Kidney (tissue), 13 donors: ENCODE measurements at regions not wholly inside any gene's neighbourhood (a gene's known extent, or its start where the extent isn't known, plus 50 kb on each side); places are given as distances from the start of the nearest gene placed in this dataset.

Experiments used
- DNase-seq, 5 donors: peaks; one replicate each; pipeline ENCODE4 v3.0.0-alpha.2; 2013 to 2020
- FAIRE-seq: peaks from 2 replicates; lab custom pipeline; 2012; peaks lifted over from hg19 to GRCh38; lab: Jason Lieb, UNC
- H3K27ac ChIP-seq, 2 donors: one replicate each; pipeline ENCODE4 v1.7.0; 2013; ENCODE audit warnings: low read depth in 2 of 2, low read length in 2 of 2, inconsistent platforms in 1 of 2
- H3K27me3 ChIP-seq: one replicate; pipeline ENCODE4 v1.7.1; 2013; ENCODE audit warnings: low read length, inconsistent platforms; ENCODE audit not compliant: control insufficient read depth, insufficient read depth
- H3K36me3 ChIP-seq, 3 donors: one replicate each; pipeline versions ENCODE4 v1.7.0 to v1.7.1; 2013; ENCODE audit warnings: low read length in 3 of 3, control low read depth in 1 of 3, inconsistent platforms in 1 of 3; ENCODE audit not compliant: insufficient read depth in 3 of 3, control insufficient read depth in 2 of 3
- H3K4me1 ChIP-seq, 3 donors: one replicate each; pipeline versions ENCODE4 v1.7.0 to v1.7.1; 2013; ENCODE audit warnings: low read length in 3 of 3, inconsistent platforms in 1 of 3, low read depth in 1 of 3; ENCODE audit not compliant: control insufficient read depth in 2 of 3, insufficient read depth in 2 of 3
- H3K4me3 ChIP-seq, 3 donors: one replicate each; pipeline versions ENCODE4 v1.7.0 to v1.8.1; 2013; ENCODE audit warnings: low read length in 3 of 3, control low read depth in 1 of 3, inconsistent platforms in 1 of 3
- H3K9ac ChIP-seq, 3 donors: one replicate each; pipeline versions ENCODE4 v1.7.0 to v1.7.1; 2013; ENCODE audit warnings: low read length in 3 of 3, control low read depth in 1 of 3, inconsistent platforms in 1 of 3
- H3K9me3 ChIP-seq, 3 donors: one replicate each; pipeline versions ENCODE4 v1.7.0 to v1.7.1; 2013; ENCODE audit warnings: low read length in 3 of 3, control low read depth in 1 of 3, inconsistent platforms in 1 of 3; ENCODE audit not compliant: control insufficient read depth in 2 of 3, insufficient read depth in 1 of 3
- intact Hi-C: fragments of 100-400 bp; cut with DNase I; formaldehyde crosslinking; loops from one replicate; pipeline ENCODE4 v1.11.1; 2022
- TF ChIP-seq, protein P1 (sequence below): IDR thresholded peaks from 3 replicates; pipeline ENCODE4 v1.5.1; 2012; ENCODE audit warnings: mild to moderate bottlenecking, moderate library complexity, borderline replicate concordance; ENCODE audit not compliant: insufficient read depth; ENCODE audit errors: extremely low read depth
- donor health status: control.
- donor health status: control.
- donor health status: control.
- donor health status: control.
- donor health status: control.
- donor health status: DM: yes; HTN: yes; CAD: no.
- donor health status: Normal renal cell carcinoma (clear cell type).

DNA sequence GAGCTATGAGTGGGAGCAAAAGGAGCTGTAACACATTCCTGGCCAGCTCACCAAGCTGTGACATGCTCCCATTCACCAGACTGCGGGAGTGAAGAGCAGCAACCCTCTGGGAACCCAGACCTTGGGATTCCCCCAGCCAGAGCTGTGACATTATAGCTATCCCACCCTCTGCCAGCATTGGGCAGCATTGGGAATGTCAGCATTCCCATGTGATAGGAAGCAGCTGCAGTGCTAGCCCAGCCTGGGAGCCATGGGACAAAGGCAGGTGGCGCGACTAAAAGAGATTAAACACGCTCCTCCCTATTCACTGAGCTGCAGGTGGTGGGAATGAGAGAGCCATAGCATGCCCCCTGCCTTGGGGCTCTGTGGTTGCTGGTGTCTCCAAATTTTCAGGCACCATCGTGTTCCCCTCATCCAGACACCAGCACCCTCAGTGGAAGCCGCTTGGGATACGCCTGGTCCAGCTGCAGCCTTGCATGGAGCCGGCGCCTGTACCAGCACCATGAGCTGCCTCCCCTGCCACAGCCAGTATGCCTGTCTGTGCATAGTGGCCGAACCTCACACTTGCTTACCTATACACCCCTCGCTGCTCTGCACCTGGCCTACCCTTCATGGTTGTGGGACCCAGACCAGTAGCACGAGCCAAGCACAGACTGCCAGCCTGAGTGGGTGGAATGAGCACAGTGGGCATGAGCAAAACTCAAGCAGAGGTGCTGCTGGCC is 695.6 kb upstream of the GCFC2 start:
- no peaks in the 10 kb centered on the region for H3K36me3 ChIP-seq
- intact Hi-C loops: no loop called here
- no peaks in the 10 kb centered on the region for H3K9me3 ChIP-seq
- no peak overlapping the region for H3K4me3 ChIP-seq
- no peaks in the 10 kb centered on the region for H3K4me1 ChIP-seq
- H3K27me3 ChIP-seq: no peaks in the 10 kb centered on the region
- no peak overlapping the region for H3K27ac ChIP-seq
- DNase-seq (no peak), FAIRE-seq (no peak)
- TF ChIP-seq, protein P1, sequence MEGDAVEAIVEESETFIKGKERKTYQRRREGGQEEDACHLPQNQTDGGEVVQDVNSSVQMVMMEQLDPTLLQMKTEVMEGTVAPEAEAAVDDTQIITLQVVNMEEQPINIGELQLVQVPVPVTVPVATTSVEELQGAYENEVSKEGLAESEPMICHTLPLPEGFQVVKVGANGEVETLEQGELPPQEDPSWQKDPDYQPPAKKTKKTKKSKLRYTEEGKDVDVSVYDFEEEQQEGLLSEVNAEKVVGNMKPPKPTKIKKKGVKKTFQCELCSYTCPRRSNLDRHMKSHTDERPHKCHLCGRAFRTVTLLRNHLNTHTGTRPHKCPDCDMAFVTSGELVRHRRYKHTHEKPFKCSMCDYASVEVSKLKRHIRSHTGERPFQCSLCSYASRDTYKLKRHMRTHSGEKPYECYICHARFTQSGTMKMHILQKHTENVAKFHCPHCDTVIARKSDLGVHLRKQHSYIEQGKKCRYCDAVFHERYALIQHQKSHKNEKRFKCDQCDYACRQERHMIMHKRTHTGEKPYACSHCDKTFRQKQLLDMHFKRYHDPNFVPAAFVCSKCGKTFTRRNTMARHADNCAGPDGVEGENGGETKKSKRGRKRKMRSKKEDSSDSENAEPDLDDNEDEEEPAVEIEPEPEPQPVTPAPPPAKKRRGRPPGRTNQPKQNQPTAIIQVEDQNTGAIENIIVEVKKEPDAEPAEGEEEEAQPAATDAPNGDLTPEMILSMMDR: no peak
- H3K9ac ChIP-seq: no peak overlapping the region

DNA sequence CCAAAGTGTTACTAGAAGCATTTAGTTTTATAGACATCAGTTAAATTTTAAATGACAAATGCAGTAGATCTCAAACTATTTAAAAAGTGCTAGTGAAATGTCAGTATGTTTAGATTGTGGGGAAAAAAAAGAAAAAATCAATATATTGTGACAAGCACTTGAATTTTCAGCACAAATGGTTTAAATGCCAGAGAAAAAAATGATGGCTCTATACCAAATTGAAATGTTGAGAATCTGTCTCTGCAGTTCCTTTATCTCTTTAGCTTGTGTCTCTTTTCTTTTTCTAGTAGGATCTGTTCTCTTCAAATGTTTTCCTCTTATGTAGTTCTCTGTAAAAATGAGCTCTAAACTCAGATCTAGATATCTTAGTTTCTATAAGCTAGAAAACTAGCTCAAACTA is 682.6 kb upstream of the GCFC2 start:
- no peaks in the 10 kb centered on the region for H3K9me3 ChIP-seq
- H3K27ac ChIP-seq: no peak overlapping the region
- H3K27me3 ChIP-seq: no peaks in the 10 kb centered on the region
- intact Hi-C loops: no loop called here
- H3K36me3 ChIP-seq: no peaks in the 10 kb centered on the region
- H3K4me1 ChIP-seq: no peaks in the 10 kb centered on the region
- no peak for DNase-seq
- no peak overlapping the region for H3K4me3 ChIP-seq
- no peak overlapping the region for H3K9ac ChIP-seq
- TF ChIP-seq, protein P1: no peak
- FAIRE-seq: no peak

DNA sequence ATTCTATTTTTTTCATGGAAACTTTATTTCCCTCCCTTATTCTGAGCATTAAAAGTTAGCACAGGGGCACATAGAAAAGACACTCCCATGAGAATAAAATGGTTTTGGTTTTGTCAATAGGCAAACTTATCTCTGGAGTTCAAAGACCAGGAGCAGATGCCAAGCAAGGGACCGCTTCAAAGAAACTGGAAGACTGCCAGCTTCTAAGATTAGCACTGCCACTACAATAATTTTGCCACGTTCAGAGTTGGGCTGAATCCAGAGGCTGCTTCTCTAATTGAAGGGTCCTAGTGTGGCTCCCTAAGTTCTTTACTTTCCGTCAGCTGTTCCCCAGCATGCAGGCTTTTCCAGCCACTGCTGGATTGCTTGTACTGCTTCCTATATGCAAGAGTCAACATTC is 681.0 kb upstream of the GCFC2 start:
- Histone ChIP-seq H3K27me3 (no peaks in the 10 kb centered on the region), H3K9ac (no peak overlapping the region), H3K4me1 (no peaks in the 10 kb centered on the region), H3K9me3 (no peaks in the 10 kb centered on the region), H3K27ac (no peak overlapping the region), H3K36me3 (no peaks in the 10 kb centered on the region), H3K4me3 (no peak overlapping the region)
- FAIRE-seq: no peak
- intact Hi-C loops: no loop called here
- TF ChIP-seq, protein P1: no peak
- no peak for DNase-seq

DNA sequence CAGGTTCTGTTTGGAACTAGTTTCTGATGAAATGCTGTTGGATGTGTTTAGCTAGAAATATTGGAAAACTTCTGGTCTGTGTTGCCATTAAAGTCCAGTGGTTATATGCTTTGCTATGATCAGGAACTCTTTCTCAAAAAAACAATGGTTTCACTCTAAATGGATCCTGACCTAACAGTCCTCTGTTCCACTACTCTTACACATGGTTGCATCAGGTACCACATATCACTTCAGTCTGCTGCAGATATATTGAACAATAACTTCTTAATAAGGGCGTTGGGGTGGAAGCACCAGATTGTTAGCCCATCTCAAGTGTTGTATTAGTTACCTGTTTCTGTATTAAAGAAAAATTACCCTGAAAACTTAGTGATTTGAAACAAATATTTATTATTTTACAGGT is 676.6 kb upstream of the GCFC2 start:
- no peak for FAIRE-seq
- Histone ChIP-seq H3K36me3 (no peaks in the 10 kb centered on the region), H3K4me3 (no peak overlapping the region), H3K9me3 (no peaks in the 10 kb centered on the region), H3K27me3 (no peaks in the 10 kb centered on the region), H3K4me1 (no peaks in the 10 kb centered on the region), H3K9ac (no peak overlapping the region), H3K27ac (no peak overlapping the region)
- DNase-seq: no peak
- TF ChIP-seq, protein P1: no peak
- intact Hi-C loops: no loop called here
